ENCODE measurements at regions not wholly inside any gene's neighbourhood (a gene's known extent, or its start where the extent isn't known, plus 50 kb on each side); places are given as distances from the start of the nearest gene placed in this dataset.
"Not testable (repeated sequence)": the region's sequence is repeated elsewhere in the genome, so short reads cannot be mapped to it uniquely, and the experiment has no call there.

DNA sequence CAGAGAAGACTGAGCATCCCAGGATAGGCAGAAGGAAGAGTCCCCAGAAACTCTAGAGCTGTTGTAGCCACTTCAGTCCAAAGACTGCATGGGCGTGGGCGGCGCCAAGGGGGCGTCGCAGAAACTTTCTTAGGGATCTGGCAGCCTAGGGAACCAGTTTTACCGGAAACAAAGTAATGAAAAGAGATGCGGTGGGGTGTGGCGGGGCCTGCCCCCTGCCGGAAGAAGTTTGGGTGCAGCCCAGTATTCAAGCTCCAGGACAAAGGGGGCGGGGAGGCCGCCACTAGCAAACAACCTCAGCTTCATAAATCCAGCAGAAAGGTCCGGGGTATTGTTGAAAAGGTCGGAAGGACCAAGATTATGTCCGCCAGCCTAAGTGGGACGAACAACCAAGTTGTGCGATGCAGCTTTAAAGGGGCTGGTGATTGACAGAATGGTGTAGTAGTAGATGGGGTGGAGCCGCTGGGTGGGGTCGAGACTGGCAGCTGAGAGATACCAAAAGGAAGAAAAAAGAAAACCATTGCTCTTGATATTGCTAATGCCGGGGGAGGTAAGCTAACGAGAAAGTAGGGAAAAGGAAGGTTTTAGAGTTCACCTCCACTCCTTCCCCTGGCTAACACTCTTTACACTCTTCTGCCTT, 190.5 kb downstream of the RRAGB start:
- peak; percentile 84 to 87 for ATAC-seq (ENCODE audit: low FRiP score in 2 of 2)

DNA sequence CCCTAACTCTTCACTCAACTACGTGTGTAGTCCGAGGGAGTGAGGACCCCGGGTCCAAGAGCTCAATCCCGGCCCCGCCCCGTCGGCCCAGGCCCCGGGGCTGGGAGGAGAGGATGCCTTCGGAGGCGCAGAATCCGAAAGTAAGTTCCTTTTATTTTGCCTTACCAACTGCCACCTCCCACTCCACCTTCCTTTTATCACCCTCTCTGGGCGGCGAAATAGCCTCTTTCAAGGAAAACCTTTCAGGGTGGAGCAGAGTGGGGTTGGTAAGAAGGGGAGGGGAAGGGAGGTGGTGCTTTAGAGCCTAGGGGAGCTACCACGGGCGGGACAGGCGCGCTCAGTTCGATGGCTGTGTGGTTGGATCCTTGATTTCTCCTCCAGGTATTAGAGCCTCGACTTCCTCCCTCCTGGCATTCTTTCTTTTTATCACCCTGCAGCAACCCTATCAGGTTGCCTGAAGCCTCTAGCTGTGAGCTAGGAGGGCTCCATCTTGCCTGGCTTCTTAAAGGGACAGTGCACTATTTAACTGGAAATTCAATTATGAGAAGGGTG, 191.2 kb downstream of the RRAGB start:
- Histone ChIP-seq H3K4me1 (no peaks in the 10 kb centered on the region), H3K4me3 (peak overlapping the region; percentile 33 to 75 (median 62)), H3K27me3 (no peaks in the 10 kb centered on the region), H3K27ac (peak overlapping the region; percentile 40 to 81 (median 74)), H3K36me3 (no peaks in the 10 kb centered on the region), H3K9me3 (no peaks in the 10 kb centered on the region)
- ATAC-seq (ENCODE audit: low FRiP score in 2 of 2) (peak; percentile 58 to 63), DNase-seq (peak in 1 of 2 donors; percentile 58)
- 0 to 24% methylated on average over 7 to 19 of the region's 19 CpGs for WGBS, 2 donors
- TF ChIP-seq EP300 (IDR thresholded peaks at IDR 0.05): no peak

More for the DNA sequence above, 190.5 kb downstream of the RRAGB start:
- Histone ChIP-seq H3K27me3 (no peaks in the 10 kb centered on the region), H3K9me3 (no peaks in the 10 kb centered on the region), H3K27ac (peak overlapping the region; percentile 40 to 81 (median 74)), H3K36me3 (no peaks in the 10 kb centered on the region), H3K4me1 (no peaks in the 10 kb centered on the region), H3K4me3 (peak overlapping the region; percentile 33 to 75 (median 62))
- no peak for TF ChIP-seq EP300 (IDR thresholded peaks at IDR 0.05)
- peak; percentile 35 to 55 (median 44) for TF ChIP-seq CTCF (IDR thresholded peaks at IDR 0.05)
- peak; percentile 67 to 86 for DNase-seq
- WGBS, 2 donors: 5 to 16% methylated on average over 20 of the region's 20 CpGs

DNA sequence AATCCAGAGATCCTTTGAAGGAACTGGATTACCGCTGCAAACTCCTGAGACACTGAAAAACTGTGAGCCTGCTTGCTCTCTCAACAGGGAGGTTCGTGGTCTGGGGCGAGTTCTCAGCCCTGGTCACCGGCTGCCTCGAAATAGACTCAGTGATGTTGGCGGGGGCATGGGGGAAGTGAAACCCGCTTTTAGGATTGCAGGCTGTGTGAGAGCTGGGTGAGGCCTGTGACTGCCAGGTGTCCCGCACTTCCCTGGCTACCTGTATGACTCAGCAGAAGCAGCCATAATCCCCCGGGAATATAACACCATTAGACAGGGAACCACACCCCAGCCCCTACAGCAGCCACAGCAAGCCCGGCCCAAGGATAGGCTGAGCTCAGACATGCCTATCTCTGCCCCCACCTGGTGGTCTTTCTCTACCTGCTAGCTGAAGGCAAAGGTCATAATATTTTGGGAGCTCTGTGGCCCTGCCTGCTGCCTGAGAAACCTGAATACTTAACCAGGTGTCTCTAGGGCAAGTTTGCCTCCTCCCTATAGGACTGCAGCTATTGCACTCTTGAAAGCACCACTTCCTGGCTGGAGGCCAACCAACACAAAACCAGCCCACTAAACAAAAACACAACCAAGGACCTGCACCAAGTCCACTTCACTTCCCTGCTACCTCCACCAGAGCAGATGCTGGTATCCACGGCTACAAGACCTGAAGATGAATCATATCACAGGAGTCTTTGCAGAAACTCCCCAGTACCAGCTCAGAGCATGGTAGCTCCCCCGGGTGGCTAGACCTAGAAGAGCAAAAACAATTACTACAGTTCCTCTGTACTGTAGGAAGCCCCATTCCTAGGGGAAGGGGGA, 202.0 kb downstream of the RRAGB start:
- TF ChIP-seq POLR2AphosphoS5 (IDR thresholded peaks at IDR 0.05) (no peak), EP300 (IDR thresholded peaks at IDR 0.05) (no peak), POLR2A (IDR thresholded peaks at IDR 0.05) (no peak), CTCF (IDR thresholded peaks at IDR 0.05) (no peak)
- WGBS, 2 donors: 72 to 91% methylated on average over 1 to 11 of the region's 12 CpGs
- H3K4me3 ChIP-seq: no peak overlapping the region
- H3K9me3 ChIP-seq: no peaks in the 10 kb centered on the region
- H3K4me1 ChIP-seq: no peaks in the 10 kb centered on the region
- DNase-seq (no peak), ATAC-seq (ENCODE audit: low FRiP score in 2 of 2) (no peak)
- no peak overlapping the region for H3K27ac ChIP-seq
- H3K36me3 ChIP-seq: no peaks in the 10 kb centered on the region
- no peaks in the 10 kb centered on the region for H3K27me3 ChIP-seq

- TF ChIP-seq CTCF (IDR thresholded peaks at IDR 0.05) (no peak), POLR2AphosphoS5 (IDR thresholded peaks at IDR 0.05) (no peak), EP300 (IDR thresholded peaks at IDR 0.05) (no peak), POLR2A (IDR thresholded peaks at IDR 0.05) (no peak)
- 86 to 90% methylated on average over 6 of the region's 6 CpGs for WGBS, 2 donors
- DNase-seq: no peak
- H3K36me3 ChIP-seq: no peaks in the 10 kb centered on the region
- H3K4me1 ChIP-seq: no peaks in the 10 kb centered on the region
- H3K27ac ChIP-seq: no peak overlapping the region
- H3K9me3 ChIP-seq: no peaks in the 10 kb centered on the region
- no peak overlapping the region for H3K4me3 ChIP-seq
- no peak for ATAC-seq (ENCODE audit: low FRiP score in 2 of 2)
- no peaks in the 10 kb centered on the region for H3K27me3 ChIP-seq
Observed at GRCh38 chrX:55924574-55924973, 207.0 kb downstream of the RRAGB start.

GRCh38 chrX:55928529-55928928, 211.0 kb downstream of the RRAGB start:
- DNase-seq; H3K4me3 ChIP-seq; H3K36me3 ChIP-seq; H3K27ac ChIP-seq; H3K9me3 ChIP-seq; H3K4me1 ChIP-seq; ATAC-seq (ENCODE audit: low FRiP score in 2 of 2); H3K27me3 ChIP-seq: not testable (repeated sequence)
